ENCODE measurements at regions not wholly inside any gene's neighbourhood (a gene's known extent, or its start where the extent isn't known, plus 50 kb on each side); places are given as distances from the start of the nearest gene placed in this dataset.
"Not testable (repeated sequence)": the region's sequence is repeated elsewhere in the genome, so short reads cannot be mapped to it uniquely, and the experiment has no call there.

GRCh38 chr2:87406406-87407175, 341.3 kb upstream of the PLGLB2 start:
- peaks cover 0 to 14% (median 5%) of the 10 kb centered on the region in 5 donors for H3K9me3 Mint-ChIP-seq
- H3K4me3 ChIP-seq (ENCODE audit: low read length); H3K4me3 Mint-ChIP-seq; H3K4me1 Mint-ChIP-seq; H3K36me3 Mint-ChIP-seq; H3K4me1 ChIP-seq (ENCODE audit: insufficient read depth, low read length); POLR2A ChIA-PET; H3K27me3 ChIP-seq (ENCODE audit: insufficient read depth, low read length, poor library complexity, severe bottlenecking); H3K9me3 ChIP-seq (ENCODE audit: low read length); H3K27me3 Mint-ChIP-seq; H3K27ac ChIP-seq (ENCODE audit: low read depth, low read length); H3K36me3 ChIP-seq (ENCODE audit: insufficient read depth, low read length); CTCF ChIA-PET: not testable (repeated sequence)
- peak in 1 of 5 donors; percentile 49 for DNase-seq
- peak overlapping the region in 1 of 8 donors; percentile 21 for H3K27ac Mint-ChIP-seq

GRCh38 chr2:87409601-87410000, 338.3 kb upstream of the PLGLB2 start:
- H3K4me3 ChIP-seq (ENCODE audit: low read length); H3K4me1 Mint-ChIP-seq; H3K27me3 Mint-ChIP-seq; H3K9me3 Mint-ChIP-seq; H3K27ac ChIP-seq (ENCODE audit: low read depth, low read length); DNase-seq; H3K4me3 Mint-ChIP-seq; H3K36me3 ChIP-seq (ENCODE audit: insufficient read depth, low read length); H3K27me3 ChIP-seq (ENCODE audit: insufficient read depth, low read length, poor library complexity, severe bottlenecking); CTCF ChIA-PET; H3K9me3 ChIP-seq (ENCODE audit: low read length); H3K36me3 Mint-ChIP-seq; POLR2A ChIA-PET; H3K27ac Mint-ChIP-seq; H3K4me1 ChIP-seq (ENCODE audit: insufficient read depth, low read length): not testable (repeated sequence)

- H3K36me3 Mint-ChIP-seq; H3K4me1 Mint-ChIP-seq; H3K4me3 Mint-ChIP-seq; H3K36me3 ChIP-seq (ENCODE audit: insufficient read depth, low read length); POLR2A ChIA-PET; H3K27ac ChIP-seq (ENCODE audit: low read depth, low read length); H3K9me3 ChIP-seq (ENCODE audit: low read length); CTCF ChIA-PET; DNase-seq; H3K4me1 ChIP-seq (ENCODE audit: insufficient read depth, low read length); H3K27me3 ChIP-seq (ENCODE audit: insufficient read depth, low read length, poor library complexity, severe bottlenecking); H3K4me3 ChIP-seq (ENCODE audit: low read length); H3K27me3 Mint-ChIP-seq; H3K27ac Mint-ChIP-seq; H3K9me3 Mint-ChIP-seq: not testable (repeated sequence)
Observed at GRCh38 chr2:87410371-87410770, 337.5 kb upstream of the PLGLB2 start.

GRCh38 chr2:87412036-87412820, 335.7 kb upstream of the PLGLB2 start:
- CTCF ChIA-PET; H3K27ac ChIP-seq (ENCODE audit: low read depth, low read length); H3K36me3 Mint-ChIP-seq; DNase-seq; H3K9me3 Mint-ChIP-seq; H3K4me3 Mint-ChIP-seq; H3K27ac Mint-ChIP-seq; H3K4me3 ChIP-seq (ENCODE audit: low read length); POLR2A ChIA-PET; H3K27me3 ChIP-seq (ENCODE audit: insufficient read depth, low read length, poor library complexity, severe bottlenecking); H3K36me3 ChIP-seq (ENCODE audit: insufficient read depth, low read length); H3K9me3 ChIP-seq (ENCODE audit: low read length); H3K4me1 Mint-ChIP-seq; H3K27me3 Mint-ChIP-seq; H3K4me1 ChIP-seq (ENCODE audit: insufficient read depth, low read length): not testable (repeated sequence)

GRCh38 chr2:87414331-87414730, 333.6 kb upstream of the PLGLB2 start:
- H3K9me3 ChIP-seq (ENCODE audit: low read length); CTCF ChIA-PET: not testable (repeated sequence)

GRCh38 chr2:87414795-87415570, 332.9 kb upstream of the PLGLB2 start:
- DNase-seq; H3K36me3 Mint-ChIP-seq; H3K4me3 ChIP-seq (ENCODE audit: low read length); H3K36me3 ChIP-seq (ENCODE audit: insufficient read depth, low read length); H3K4me1 Mint-ChIP-seq; H3K4me1 ChIP-seq (ENCODE audit: insufficient read depth, low read length); H3K9me3 ChIP-seq (ENCODE audit: low read length); H3K27me3 ChIP-seq (ENCODE audit: insufficient read depth, low read length, poor library complexity, severe bottlenecking); H3K9me3 Mint-ChIP-seq; H3K27ac Mint-ChIP-seq; H3K4me3 Mint-ChIP-seq; H3K27me3 Mint-ChIP-seq; H3K27ac ChIP-seq (ENCODE audit: low read depth, low read length); POLR2A ChIA-PET; CTCF ChIA-PET: not testable (repeated sequence)

More at GRCh38 chr2:87414331-87414730, 333.6 kb upstream of the PLGLB2 start:
- H3K36me3 Mint-ChIP-seq; H3K27ac ChIP-seq (ENCODE audit: low read depth, low read length); POLR2A ChIA-PET; H3K36me3 ChIP-seq (ENCODE audit: insufficient read depth, low read length); H3K27me3 Mint-ChIP-seq; H3K9me3 Mint-ChIP-seq; H3K4me3 ChIP-seq (ENCODE audit: low read length); H3K4me3 Mint-ChIP-seq; H3K4me1 Mint-ChIP-seq; H3K4me1 ChIP-seq (ENCODE audit: insufficient read depth, low read length); H3K27ac Mint-ChIP-seq; H3K27me3 ChIP-seq (ENCODE audit: insufficient read depth, low read length, poor library complexity, severe bottlenecking); DNase-seq: not testable (repeated sequence)

GRCh38 chr2:87415586-87416265, 332.2 kb upstream of the PLGLB2 start:
- CTCF ChIA-PET; H3K9me3 Mint-ChIP-seq; H3K27ac ChIP-seq (ENCODE audit: low read depth, low read length); H3K4me3 Mint-ChIP-seq; H3K36me3 Mint-ChIP-seq; H3K27me3 ChIP-seq (ENCODE audit: insufficient read depth, low read length, poor library complexity, severe bottlenecking); H3K4me3 ChIP-seq (ENCODE audit: low read length); H3K4me1 Mint-ChIP-seq; H3K36me3 ChIP-seq (ENCODE audit: insufficient read depth, low read length); H3K27ac Mint-ChIP-seq; H3K4me1 ChIP-seq (ENCODE audit: insufficient read depth, low read length); H3K9me3 ChIP-seq (ENCODE audit: low read length); DNase-seq; POLR2A ChIA-PET; H3K27me3 Mint-ChIP-seq: not testable (repeated sequence)

- H3K9me3 Mint-ChIP-seq; H3K4me1 ChIP-seq (ENCODE audit: insufficient read depth, low read length); DNase-seq; H3K9me3 ChIP-seq (ENCODE audit: low read length); H3K27me3 ChIP-seq (ENCODE audit: insufficient read depth, low read length, poor library complexity, severe bottlenecking); H3K4me3 ChIP-seq (ENCODE audit: low read length); H3K36me3 Mint-ChIP-seq; H3K4me1 Mint-ChIP-seq; H3K27ac ChIP-seq (ENCODE audit: low read depth, low read length); H3K27me3 Mint-ChIP-seq; H3K27ac Mint-ChIP-seq; POLR2A ChIA-PET; H3K36me3 ChIP-seq (ENCODE audit: insufficient read depth, low read length); H3K4me3 Mint-ChIP-seq; CTCF ChIA-PET: not testable (repeated sequence)
Observed at GRCh38 chr2:87416266-87416592, 331.7 kb upstream of the PLGLB2 start.
